CD4-positive, alpha-beta T cell treated with Interleukin-12 subunit alpha and Interleukin-12 subunit beta, for 1 hour (primary cell): ENCODE measurements at regions not wholly inside any gene's neighbourhood (a gene's known extent, or its start where the extent isn't known, plus 50 kb on each side); places are given as distances from the start of the nearest gene placed in this dataset.

ENCODE experiments used
- DNase-seq: peaks from one replicate; pipeline ENCODE4 v3.0.0-alpha.2; 2020

DNA sequence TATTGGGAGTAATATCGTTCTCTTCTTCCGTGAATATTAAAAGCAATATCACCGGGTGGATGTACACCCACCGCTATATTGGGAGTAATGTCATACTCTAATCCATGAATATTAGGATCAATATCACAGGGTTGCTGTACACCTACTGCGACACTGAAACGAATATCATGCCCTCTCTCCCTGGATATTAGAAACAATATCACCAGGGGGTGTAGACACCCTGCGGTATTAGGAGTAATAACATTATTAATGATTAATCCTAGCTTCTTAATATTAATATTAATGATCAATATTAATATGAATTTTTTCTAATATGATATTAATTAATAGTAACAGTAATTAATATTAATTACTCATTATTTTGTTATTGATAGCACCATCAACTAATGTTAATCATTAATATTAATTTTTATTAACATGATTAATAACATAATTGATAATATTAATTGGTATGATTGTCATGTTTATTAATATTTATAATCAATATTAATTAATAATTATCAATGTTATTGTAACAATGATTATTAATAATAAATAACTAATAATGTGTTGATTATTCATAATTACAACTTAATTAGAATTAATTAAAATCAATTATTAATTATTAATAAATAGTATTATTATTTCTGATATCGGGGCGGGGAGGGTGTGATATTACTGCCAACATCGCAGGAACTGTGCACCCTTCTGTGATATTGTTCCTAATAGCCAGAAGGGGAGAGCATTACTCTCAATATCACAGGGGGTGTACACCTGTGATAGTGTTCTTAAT is 121.3 kb upstream of the C1GALT1 start:
- no peak for DNase-seq

DNA sequence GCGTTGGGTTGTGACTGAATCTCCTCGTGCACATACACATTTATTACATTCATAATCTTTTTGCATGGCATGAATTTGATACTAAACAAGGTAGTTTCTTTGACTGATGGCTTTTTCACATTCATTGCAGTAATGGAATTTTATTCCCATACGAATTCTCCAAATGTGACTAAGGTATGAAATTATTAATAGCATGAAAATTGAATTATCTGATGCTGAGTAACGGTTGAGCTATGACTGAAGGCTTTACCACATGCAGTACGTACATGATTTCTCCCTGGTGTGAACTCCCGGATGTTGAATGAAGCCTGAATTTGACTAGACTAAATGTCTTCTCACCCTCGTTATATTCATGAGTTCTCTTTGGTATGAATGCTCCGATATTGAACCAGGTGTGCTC is 104.4 kb upstream of the C1GALT1 start:
- no peak for DNase-seq

DNA sequence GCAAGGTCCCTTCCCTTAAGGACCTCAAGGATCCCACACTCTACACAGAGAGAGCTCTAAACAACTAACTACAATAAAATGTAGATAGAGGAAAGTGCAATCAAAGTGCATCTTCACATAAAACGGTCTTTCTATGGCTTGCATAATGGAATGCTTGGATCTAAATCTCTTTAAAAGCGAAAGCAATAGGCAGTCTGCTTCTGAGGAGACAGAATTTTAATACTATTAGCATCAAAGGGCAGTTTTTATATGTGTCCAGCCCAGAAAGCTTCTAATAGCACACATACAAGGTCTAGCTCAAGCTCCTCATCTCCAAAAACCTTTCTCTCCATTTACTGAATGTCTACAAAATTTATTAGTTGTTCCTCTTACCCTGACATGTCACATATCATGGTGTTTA is 101.5 kb upstream of the C1GALT1 start:
- DNase-seq = no peak

DNA sequence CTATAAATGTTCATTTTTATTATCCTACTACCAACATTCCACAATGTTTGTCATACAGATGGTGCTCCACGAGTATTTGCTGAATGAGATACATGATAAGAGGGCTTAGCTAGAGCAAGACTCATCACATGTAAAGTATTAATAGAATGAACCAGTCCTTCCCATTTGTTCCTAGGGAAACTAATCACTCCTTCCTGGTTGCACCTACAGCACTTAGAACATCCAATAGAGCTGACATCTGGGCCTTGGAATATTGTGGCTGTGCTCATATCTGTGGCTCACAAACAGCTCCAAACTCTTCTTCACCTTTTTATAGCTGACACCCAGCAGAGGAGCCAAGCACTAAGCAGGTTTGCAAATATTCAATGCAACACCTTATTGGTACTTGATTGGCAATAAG is 91.9 kb upstream of the C1GALT1 start:
- no peak for DNase-seq

DNA sequence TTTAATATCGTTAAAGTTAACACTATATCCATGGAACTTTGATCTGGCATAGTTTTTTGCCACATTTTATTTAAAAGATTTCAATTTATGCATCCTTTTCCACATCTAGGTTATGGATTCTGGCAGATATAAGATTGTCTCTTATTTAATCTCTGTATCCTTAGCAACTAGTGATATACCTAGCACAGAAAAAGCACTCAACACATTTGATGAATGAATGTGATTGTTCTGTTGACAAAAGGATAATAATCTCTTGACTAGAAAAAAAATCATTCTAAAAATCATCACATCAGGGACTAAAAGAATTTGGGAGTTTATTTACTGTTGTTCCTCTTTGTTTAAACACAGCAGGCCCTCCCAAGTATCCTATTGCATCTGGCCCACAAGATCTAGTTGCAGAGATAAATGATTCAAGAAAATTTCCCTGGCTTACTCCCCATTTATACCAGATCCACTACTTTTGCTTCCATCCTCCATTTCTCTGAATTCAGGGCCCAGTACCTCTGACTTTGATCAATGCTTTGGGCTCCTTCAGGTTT is 84.0 kb upstream of the C1GALT1 start:
- no peak for DNase-seq

DNA sequence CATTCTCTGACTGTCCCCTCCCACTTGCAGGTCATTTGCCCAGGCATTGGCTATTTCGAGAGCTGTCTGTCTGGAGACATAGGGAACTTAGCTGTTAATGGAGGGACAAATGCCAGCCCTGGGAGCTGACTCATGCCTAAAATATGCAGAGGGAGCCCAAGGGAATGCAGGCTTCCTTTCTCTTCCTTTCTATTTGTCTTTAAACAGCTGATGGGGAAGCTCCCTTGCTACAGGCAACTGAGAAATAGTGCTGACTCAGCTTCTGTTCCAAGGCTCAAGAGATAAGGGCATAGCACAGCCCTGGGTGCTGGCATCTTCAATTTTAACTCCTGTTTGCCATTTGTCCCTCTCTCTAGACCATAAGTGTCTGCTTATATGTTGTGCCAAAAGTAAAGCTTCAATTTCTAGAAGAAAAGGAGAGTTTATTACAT is 82.7 kb upstream of the C1GALT1 start:
- no peak for DNase-seq

DNA sequence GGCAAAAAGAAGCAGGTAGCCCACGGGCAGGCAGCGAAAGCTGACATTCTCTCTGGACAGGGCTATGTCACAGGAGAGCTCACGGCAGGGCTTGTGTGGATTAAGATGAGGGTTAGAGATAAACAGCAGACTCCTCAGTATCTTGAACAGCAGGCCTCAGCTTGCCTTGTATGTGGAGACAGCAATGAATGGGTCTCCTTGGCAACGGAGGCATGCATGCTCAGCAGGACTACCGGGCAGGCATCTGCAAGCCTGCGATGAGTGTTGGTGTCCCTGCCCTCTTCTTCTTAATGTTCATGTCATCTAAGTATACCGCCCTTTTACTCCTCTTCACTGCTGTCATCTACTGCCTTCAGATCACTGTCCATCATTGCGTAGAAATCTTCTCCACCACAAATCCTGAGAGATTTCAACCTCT is 81.9 kb upstream of the C1GALT1 start:
- DNase-seq = no peak

DNA sequence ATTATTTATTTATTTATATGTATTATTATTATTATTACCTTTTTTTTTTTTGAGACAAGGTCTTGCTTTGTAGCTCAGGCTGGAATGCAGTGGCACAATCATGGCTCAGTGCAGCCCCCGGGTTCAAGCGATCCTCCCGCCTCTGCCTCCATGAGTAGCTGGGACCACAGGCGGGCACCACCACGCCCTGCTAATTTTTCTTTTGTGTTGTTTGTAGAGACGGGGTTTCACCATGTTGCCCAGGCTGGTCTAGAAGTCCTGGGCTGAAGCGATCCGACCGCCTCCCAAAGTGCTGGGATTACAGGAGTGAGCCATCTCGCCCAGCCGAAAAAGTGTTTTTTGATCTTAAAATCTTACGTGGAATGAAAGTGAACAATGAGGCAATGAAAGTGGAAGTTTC is 79.4 kb upstream of the C1GALT1 start:
- no peak for DNase-seq

DNA sequence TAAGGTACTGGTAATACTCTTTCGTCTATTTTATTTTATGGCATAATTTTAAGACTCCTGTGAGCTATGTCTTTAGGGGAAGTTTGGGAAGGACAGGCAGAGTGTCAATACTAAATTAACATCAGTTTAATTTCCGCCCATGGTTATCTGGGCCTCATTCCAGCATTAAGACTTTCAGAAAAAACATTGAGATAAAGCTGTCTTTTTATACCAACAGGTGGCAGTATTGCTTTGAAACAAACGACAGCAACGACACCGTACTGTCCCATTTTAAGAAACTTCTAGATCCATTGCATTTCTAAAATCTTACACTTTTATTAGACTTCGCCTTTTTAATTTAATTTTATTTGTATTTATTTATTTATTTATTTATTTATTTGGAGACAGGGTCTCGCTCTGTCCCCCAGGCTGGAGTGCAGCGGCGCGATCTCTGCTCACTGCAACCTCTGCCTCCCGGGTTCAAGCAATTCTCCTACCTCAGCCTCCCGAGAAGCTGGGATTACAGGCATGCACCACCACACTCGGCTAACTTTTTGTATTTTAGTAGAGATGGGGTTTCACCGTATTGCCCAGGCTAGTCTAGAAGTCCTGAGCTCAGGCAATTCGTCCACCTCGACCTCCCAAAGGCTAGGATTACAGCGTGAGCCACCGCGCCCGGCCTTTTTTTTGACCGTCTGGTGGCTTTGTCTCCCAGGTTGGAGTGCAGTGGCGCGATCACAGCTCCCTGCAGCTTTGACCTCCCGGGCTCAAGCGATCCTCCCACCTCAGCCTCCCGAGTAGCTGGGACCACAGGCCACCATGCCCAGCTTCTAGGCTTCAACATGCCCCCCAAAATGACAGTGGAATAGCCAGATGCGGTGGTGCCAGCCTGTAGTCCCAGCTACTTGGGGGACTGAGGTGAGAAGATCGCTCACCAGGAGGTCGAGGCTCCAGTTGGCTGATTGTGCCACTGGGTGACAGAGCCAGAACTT is 78.7 kb upstream of the C1GALT1 start:
- peak; percentile 76 for DNase-seq

DNA sequence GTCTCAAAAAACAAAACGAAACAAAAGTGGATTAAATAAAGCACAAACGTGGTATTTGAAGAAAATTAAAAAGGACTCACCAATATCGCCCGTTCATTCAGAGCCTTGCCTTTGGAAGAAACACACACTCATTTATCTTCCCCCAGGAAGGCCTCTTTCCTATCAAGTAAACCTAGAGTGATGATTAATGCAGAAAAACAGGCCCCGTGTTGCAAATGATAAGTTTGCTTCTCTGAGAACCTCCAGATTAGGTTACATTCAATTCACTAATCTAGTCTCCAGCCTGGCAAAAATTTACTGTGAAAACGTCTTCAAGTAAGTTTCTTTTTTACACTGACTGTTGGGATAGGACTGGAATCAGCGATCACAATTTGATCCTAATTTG is 78.0 kb upstream of the C1GALT1 start:
- no peak for DNase-seq

DNA sequence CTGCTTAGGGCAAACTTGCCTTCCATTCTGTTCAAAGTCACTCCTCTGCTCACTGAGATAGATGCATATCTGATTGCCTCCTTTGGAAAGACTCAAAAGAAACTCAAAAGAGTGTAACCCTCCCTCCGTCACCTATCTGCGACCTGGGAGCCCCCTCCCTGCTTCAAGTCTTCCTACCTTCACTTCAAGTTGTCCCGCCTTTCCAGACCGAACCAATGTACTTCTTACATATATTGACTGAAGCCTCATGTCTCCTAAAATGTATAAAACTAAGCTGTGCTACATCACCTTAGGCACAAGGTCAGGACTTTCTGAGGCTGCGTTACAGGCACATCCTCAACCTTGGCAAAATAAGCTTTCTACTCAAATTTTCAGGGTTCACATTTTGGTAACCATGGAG is 77.4 kb upstream of the C1GALT1 start:
- no peak for DNase-seq

DNA sequence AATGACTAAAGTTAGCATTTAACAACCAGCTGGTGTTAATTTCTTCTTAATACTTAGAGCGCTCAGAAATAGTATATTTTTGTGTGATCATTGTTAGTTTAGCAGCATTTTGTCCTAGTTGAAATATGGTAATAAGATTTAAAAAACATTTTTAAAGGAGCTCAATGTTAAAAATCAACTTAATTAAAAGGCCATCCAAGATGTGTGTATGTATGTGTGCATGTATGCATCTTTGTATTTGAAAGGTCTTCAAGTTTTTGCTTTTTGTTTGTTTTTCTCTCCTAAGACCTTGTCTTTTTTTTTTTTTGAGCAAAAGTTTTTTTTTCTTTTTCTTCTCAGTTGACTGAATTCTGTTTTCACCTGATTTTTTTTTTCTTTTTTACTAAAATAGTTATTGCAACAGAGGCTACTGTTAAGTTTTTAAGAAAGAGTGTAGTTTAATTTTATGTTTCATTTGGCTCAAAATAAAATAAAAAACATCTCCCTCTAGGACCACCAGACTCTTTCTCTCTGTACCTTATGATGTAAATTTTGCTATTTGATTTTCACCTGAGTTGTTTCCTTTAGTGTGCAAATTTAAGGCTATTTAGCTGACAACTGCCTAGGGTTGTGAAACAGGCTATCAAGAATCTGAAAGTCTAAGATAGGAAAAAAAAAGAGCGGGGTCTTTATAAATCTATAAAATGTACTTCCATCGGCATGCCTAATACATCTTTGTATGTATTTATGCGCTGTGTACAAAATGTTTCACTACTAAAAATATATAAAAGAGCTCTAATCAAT is 76.4 kb upstream of the C1GALT1 start:
- no peak for DNase-seq

DNA sequence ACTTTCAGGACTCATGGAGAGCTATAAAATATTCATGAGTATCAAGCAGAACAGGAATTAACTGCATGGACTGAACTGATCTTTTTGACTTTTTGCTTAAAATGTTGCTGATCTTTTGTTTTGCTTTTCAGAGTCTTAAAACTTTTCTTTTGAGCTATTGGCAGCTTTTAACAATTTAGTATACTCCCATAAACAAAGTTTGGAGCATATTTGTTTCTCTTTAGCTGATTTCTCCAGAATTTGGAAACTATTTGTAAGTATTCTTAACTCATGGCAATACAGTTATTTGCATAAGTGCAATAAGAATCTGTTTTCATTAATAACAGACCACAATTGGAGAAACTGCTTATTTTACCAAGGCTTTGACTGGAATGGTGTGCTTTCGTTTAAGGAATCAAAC is 73.4 kb upstream of the C1GALT1 start:
- no peak for DNase-seq

DNA sequence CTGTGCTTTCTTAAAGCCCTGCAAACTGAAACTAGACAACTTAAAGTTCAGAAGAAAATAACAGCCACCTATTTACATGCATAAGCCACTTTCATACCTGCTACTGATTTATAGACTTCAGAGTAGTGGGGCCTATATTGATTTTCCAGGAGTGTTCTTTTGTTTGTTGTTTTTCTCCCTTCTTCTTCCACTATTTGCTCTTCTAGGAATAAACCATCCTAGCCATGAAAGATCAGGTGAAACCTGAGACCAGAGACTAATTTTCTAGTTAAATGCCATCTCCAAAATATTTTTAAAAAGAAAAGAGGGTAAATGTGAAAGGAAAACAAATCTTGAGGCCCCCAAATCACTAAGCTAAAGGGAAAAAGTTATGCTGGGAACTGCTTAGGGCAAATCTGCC is 72.4 kb upstream of the C1GALT1 start:
- DNase-seq = no peak

DNA sequence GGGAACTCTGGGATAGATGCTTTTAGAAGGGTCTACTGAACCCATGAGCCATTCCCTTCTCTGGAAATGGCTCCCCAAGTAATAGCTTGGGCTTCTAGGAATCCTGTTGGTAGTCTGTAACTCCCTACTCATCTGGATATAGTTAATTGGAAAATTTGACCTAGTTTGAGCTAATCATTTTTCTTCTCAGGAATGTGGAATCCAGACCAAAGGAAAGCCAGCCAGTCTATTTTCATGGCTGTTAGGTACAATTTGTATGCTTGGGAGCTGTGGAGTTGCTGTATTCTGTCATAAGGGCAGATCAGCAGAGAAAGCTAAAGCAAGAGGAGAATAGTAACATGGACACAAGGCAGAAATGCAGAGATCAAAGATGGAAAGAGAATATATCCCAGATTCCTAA is 71.6 kb upstream of the C1GALT1 start:
- no peak for DNase-seq

DNA sequence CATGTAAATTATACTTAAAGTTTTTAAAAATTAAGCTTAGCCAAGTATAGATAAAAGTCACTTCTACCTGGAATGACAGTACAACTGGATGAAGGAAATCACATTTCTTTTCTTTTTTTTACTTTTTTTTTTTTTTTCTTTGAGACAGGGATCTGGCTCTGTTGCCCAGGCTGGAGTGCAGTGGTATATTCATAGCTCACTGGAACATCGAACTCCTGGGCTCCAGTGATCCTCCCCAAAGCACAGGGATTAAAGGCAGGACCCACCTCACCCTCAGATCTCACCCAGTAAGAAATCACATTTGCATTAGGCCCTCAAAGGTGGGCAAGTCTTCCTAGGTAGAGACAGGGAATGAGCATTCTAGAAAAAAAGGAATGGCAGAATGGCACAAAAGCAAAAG is 69.5 kb upstream of the C1GALT1 start:
- DNase-seq = no peak

DNA sequence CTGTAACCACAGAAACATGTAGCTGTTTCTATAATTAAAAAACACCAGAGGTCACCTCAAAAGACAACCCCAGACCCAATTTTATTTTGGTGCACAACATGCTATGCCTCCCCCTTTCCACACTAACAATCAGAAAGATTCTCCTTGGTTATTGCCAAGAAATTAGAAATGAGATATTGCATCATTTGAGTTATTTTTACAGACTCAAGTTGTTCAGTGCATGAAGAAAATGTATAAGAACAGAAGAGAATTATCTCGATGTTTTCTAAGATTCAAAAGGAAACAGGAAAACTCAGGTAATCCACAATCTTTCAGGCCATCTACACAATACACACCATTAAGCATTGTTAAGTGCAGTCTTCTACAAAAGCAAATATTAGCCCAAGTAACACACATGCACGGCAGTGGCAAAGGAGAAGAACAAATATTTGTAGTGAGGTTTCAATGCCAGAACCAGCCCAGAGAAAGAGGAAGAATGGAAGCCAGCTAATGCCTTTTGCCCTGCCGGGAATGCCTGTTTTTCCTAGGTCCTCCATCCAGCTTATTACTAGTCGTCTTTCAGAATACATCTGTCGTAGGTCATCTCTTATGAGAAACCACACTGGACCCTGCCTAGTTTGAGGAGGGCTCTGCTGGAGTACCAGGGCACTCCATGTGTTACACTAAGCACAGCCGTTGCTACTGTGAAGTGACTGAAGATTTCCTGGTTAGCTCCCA is 67.6 kb upstream of the C1GALT1 start:
- DNase-seq = no peak

DNA sequence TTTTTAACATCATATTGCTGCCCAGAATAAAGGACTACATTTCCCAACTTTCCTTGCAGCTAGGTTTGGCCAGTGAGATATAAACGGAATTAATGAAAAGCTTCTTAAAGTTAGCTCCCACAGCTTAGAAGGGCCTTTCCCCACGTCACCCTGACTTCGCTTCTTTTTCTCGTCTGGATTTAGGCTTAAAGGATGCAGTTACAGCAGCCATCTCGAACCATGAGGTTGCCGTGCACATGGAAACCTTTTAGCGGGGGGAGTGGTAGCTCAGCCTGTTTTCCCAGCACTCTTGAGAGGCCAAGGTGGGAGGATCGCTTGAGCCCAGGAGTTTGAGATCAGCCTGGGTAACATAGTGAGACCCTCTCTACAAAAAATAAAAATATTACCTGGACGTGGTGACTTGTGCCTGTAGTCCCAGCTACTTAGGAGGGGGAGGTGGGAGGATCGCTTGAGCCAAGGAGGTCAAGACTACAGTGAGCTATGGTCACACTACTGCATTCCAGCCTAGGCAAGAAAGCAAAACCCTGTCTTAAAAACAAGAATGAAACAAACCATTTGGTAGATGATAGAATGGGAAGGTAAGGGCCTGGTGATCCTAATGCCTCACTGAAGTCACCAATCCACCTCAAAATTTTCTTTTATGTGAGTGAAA is 64.3 kb upstream of the C1GALT1 start:
- no peak for DNase-seq

DNA sequence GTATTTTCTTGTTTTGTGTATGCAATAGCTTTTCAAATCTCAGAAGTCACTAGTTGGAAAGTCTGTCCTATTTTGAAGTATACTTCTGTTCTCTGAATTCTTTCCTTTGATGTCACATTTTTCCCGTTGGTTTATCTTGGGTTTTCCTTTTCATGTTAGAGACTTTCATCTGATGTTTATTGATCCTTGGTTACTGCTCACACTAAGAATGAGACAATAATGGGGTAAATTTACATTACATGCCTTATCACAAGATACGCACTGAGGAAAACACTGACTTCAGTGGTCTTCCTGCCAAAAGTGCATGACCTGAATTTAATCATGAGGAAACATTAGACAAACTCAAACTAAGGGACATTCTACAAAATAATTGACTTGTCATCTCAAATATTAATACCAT is 63.5 kb upstream of the C1GALT1 start:
- DNase-seq = no peak

DNA sequence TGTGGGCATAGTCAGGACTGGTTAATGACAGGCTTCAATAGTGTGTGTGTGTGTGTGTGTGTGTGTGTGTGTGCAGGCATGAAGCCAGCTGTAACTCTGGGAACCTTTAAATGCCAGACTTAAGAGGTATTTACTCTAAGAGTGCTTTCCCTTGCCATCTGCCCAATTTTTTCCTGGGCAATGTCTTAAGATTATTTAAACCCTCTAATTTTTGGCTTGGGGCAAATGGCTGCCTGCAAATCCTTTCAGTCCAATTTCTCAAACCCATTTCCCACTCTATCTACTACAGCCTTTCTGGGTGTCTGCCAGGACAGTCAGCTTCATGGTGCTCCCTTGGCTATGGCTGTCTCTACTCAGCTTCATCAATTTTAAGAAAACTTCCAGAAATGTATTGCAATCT is 62.6 kb upstream of the C1GALT1 start:
- no peak for DNase-seq

DNA sequence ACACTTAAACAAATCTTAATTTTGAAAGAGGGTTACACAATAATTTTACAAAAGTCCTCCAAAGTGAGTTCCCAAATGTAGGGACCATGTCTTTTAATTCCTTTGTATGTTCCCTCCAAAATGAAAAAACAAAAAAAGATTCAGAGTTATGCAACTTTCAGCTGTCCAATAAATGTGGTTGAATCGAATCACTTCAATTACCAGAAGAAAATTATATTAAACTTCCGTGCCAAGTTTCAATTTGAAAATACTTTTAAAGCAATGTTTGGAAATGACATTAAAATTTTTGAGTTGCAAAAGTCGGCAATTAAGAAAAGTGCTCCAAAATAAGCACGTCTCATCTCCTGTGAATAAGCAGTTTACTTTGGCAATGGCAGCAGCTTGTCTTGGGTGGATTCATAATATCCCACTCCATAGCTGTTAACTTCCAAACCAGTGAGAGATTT is 60.3 kb upstream of the C1GALT1 start:
- no peak for DNase-seq
